Endothelial cell of umbilical vein (primary cell): ENCODE measurements at regions not wholly inside any gene's neighbourhood (a gene's known extent, or its start where the extent isn't known, plus 50 kb on each side); places are given as distances from the start of the nearest gene placed in this dataset.

ENCODE experiments used
- BruUV-seq: library from RNA; stranded (reverse); fragments of 400-500 nt; replicated peaks from 2 replicates; lab custom pipeline; 2021; lab: Mats Ljungman, UMichigan
- CTCF ChIA-PET: fragments of 300-600, 350-600 bp; sonication (Branson Sonifier 250); formaldehyde crosslinking; loops from one replicate; lab custom pipeline; 2021; ENCODE audit warnings: antibody characterized with exemption, inconsistent platforms; lab: Charles Lee
- POLR2A ChIA-PET: fragments of 300-600, 350-600 bp; sonication (Branson Sonifier 250); formaldehyde crosslinking; loops from one replicate; lab custom pipeline; 2021; ENCODE audit warnings: antibody characterized with exemption, inconsistent platforms; lab: Charles Lee
- DNase-seq: peaks from one replicate; pipeline ENCODE4 v3.0.0-alpha.2; 2011; ENCODE audit warnings: low read depth, low spot score
- FAIRE-seq: peaks from 2 replicates; lab custom pipeline; 2011; peaks lifted over from hg19 to GRCh38; lab: Jason Lieb, UNC
- H2AFZ ChIP-seq: 2 replicates; pipeline ENCODE4 v1.6.0; 2012; ENCODE audit warnings: low read depth, low read length, control low read depth, inconsistent platforms
- H3K27ac ChIP-seq: 2 replicates; pipeline ENCODE4 v1.5.1; 2011; ENCODE audit warnings: low read depth, mild to moderate bottlenecking, control low read depth, low read length, moderate library complexity; ENCODE audit not compliant: insufficient read depth
- H3K27me3 ChIP-seq, 2 experiments: 2 replicates each; pipeline versions ENCODE4 v1.6.0 to v1.6.1; 2011; ENCODE audit warnings: low read length in 2 of 2, mixed read lengths in 1 of 2; ENCODE audit not compliant: control insufficient read depth in 2 of 2, insufficient read depth in 2 of 2
- H3K36me3 ChIP-seq, 2 experiments: 2 replicates in 1 of 2; 3 replicates in 1 of 2; pipeline ENCODE4 v1.5.1; 2011; ENCODE audit warnings: low read length in 2 of 2, mild to moderate bottlenecking in 1 of 2, moderate library complexity in 1 of 2; ENCODE audit not compliant: control insufficient read depth in 2 of 2, insufficient read depth in 2 of 2; ENCODE audit errors: extremely low read depth in 1 of 2
- H3K4me1 ChIP-seq: 3 replicates; pipeline ENCODE4 v1.5.1; 2011; ENCODE audit warnings: mild to moderate bottlenecking, low read length; ENCODE audit not compliant: control insufficient read depth, insufficient read depth; ENCODE audit errors: extremely low read depth
- H3K4me2 ChIP-seq: 2 replicates; pipeline ENCODE4 v1.6.1; 2011; ENCODE audit warnings: low read length, control low read depth, mixed read lengths; ENCODE audit not compliant: insufficient read depth
- H3K4me3 ChIP-seq, 3 experiments: fragments of 200-600 bp in 1 of 3; sonication (generic), shearing (Covaris generic) in 1 of 3; replicated peaks in 1 of 3; 2 replicates each; pipeline ENCODE4 v1.5.1; 2011 to 2016; ENCODE audit warnings: control low read depth in 3 of 3, low read length in 3 of 3, mild to moderate bottlenecking in 2 of 3, inconsistent platforms in 1 of 3, low read depth in 1 of 3, moderate library complexity in 1 of 3; ENCODE audit not compliant: insufficient read depth in 1 of 3
- H3K79me2 ChIP-seq: 2 replicates; pipeline ENCODE4 v1.6.0; 2012; ENCODE audit warnings: low read length, inconsistent platforms; ENCODE audit not compliant: control insufficient read depth, insufficient read depth
- H3K9ac ChIP-seq: replicated peaks from 2 replicates; pipeline ENCODE3; 2011; ENCODE audit warnings: low read length, control low read depth; ENCODE audit not compliant: insufficient read depth; ENCODE audit errors: extremely low read depth
- H3K9me1 ChIP-seq: replicated peaks from 3 replicates; pipeline ENCODE4 v1.6.0; 2011; ENCODE audit warnings: mild to moderate bottlenecking, low read length; ENCODE audit not compliant: control insufficient read depth, insufficient read depth; ENCODE audit errors: extremely low read depth
- H3K9me3 ChIP-seq: replicated peaks from 2 replicates; pipeline ENCODE4 v1.5.1; 2012; ENCODE audit warnings: low read length, inconsistent platforms; ENCODE audit not compliant: control insufficient read depth, insufficient read depth
- H4K20me1 ChIP-seq: replicated peaks from 2 replicates; pipeline ENCODE3; 2011; ENCODE audit warnings: mild to moderate bottlenecking, low read length; ENCODE audit not compliant: control insufficient read depth, insufficient read depth; ENCODE audit errors: extremely low read depth
- EZH2 ChIP-seq: IDR thresholded peaks from 2 replicates; pipeline ENCODE4 v1.6.1; 2012; ENCODE audit warnings: borderline replicate concordance, low read depth, mild to moderate bottlenecking, moderate library complexity, low read length, inconsistent platforms; ENCODE audit not compliant: severe bottlenecking
- FOS ChIP-seq: IDR thresholded peaks from 2 replicates; pipeline ENCODE4 v1.6.1; 2011; ENCODE audit warnings: mild to moderate bottlenecking, low read length, moderate library complexity, borderline replicate concordance; ENCODE audit not compliant: insufficient read depth
- GATA2 ChIP-seq: IDR thresholded peaks from 2 replicates; pipeline ENCODE4 v1.7.0; 2011; ENCODE audit warnings: low read depth, mild to moderate bottlenecking, moderate library complexity, mixed read lengths, low read length; ENCODE audit not compliant: insufficient read length, insufficient read depth
- JUN ChIP-seq: IDR thresholded peaks from 2 replicates; pipeline ENCODE4 v1.6.1; 2011; ENCODE audit warnings: borderline replicate concordance, low read depth; ENCODE audit not compliant: insufficient read length, insufficient read depth
- MYC ChIP-seq: IDR thresholded peaks from one replicate; pipeline ENCODE4 v1.6.1; 2011; ENCODE audit warnings: mild to moderate bottlenecking, low read depth, low read length
- POLR2A ChIP-seq: IDR thresholded peaks from 2 replicates; pipeline ENCODE4 v1.6.1; 2012; ENCODE audit warnings: low read depth, mild to moderate bottlenecking, control low read depth, low read length
- POLR2AphosphoS5 ChIP-seq: IDR thresholded peaks from 2 replicates; pipeline ENCODE4 v1.6.1; 2012; ENCODE audit warnings: low read depth, mild to moderate bottlenecking, control low read depth, low read length, moderate library complexity; ENCODE audit not compliant: insufficient read depth
- dilution Hi-C: fragments of 300-500 bp; cut with MboI; formaldehyde crosslinking; loops from one replicate; pipeline ENCODE4 v1.15.0; 2019; ENCODE audit warnings: low sequenced_read_pairs; ENCODE audit not compliant: extremely low pct_ligation_motif_present
- intact Hi-C: fragments of 100-400 bp; cut with micrococcal nuclease; formaldehyde crosslinking; loops from one replicate; pipeline ENCODE4 v1.10.0; 2022
- TF ChIP-seq, protein P1 (sequence below), 2 donors: IDR thresholded peaks; 1 replicate in 1 of 2; 2 replicates in 1 of 2; pipeline ENCODE4 v1.5.1; 2011; ENCODE audit warnings: low read length in 2 of 2, mild to moderate bottlenecking in 2 of 2, moderate library complexity in 2 of 2, control low read depth in 1 of 2, inconsistent platforms in 1 of 2, low read depth in 1 of 2; ENCODE audit not compliant: insufficient read depth in 1 of 2; ENCODE audit errors: extremely low read depth in 1 of 2
- TF ChIP-seq, protein P2 (sequence below): IDR thresholded peaks from 2 replicates; pipeline ENCODE4 v1.6.1; 2011; ENCODE audit not compliant: insufficient read depth, insufficient read length

DNA sequence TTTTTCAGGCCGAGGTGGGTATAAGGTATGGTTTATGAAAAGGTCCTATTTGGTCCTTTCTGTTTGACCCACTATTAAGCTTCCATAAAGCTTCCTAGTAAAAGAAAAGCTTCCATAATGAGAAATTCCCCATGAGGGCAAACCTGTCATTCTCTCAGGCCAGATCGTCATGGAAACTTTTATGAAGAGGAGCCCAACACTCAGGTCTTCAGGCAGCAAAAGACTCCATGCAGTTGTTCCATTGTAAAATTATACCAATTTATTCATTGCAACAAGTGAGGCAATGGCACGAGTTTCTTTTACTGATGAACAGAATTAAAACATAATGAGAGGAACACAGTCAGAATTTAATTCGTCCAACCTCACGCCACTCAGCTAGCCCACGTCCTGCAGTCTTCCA is 188.6 kb downstream of the MTERF1 start:
- FAIRE-seq (no peak), DNase-seq (no peak)
- Histone ChIP-seq H2AFZ (no peak overlapping the region), H3K9me1 (no peaks in the 10 kb centered on the region), H3K4me2 (no peak overlapping the region), H3K9ac (no peak overlapping the region), H3K36me3 (no peaks in the 10 kb centered on the region), H3K4me3 (no peak overlapping the region), H4K20me1 (no peaks in the 10 kb centered on the region), H3K27me3 (no peaks in the 10 kb centered on the region), H3K79me2 (no peaks in the 10 kb centered on the region), H3K9me3 (no peaks in the 10 kb centered on the region), H3K27ac (no peak overlapping the region), H3K4me1 (no peaks in the 10 kb centered on the region)
- CTCF ChIA-PET = interaction anchor here (1.0 to 1.4 kb wide), 2 partner anchors 25 to 817 kb away, joined by 3 read pairs; no protein-coding TSS in a partner anchor
- dilution Hi-C loops = no loop called here
- TF ChIP-seq POLR2AphosphoS5 = no peak
- TF ChIP-seq, protein P1, sequence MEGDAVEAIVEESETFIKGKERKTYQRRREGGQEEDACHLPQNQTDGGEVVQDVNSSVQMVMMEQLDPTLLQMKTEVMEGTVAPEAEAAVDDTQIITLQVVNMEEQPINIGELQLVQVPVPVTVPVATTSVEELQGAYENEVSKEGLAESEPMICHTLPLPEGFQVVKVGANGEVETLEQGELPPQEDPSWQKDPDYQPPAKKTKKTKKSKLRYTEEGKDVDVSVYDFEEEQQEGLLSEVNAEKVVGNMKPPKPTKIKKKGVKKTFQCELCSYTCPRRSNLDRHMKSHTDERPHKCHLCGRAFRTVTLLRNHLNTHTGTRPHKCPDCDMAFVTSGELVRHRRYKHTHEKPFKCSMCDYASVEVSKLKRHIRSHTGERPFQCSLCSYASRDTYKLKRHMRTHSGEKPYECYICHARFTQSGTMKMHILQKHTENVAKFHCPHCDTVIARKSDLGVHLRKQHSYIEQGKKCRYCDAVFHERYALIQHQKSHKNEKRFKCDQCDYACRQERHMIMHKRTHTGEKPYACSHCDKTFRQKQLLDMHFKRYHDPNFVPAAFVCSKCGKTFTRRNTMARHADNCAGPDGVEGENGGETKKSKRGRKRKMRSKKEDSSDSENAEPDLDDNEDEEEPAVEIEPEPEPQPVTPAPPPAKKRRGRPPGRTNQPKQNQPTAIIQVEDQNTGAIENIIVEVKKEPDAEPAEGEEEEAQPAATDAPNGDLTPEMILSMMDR (IDR thresholded peaks at IDR 0.05; ENCODE audit: extremely low read depth in 1 of 2, insufficient read depth in 1 of 2, low read depth in 1 of 2, low read length in 2 of 2) = no peak
- TF ChIP-seq GATA2 = no peak
- TF ChIP-seq, protein P2, sequence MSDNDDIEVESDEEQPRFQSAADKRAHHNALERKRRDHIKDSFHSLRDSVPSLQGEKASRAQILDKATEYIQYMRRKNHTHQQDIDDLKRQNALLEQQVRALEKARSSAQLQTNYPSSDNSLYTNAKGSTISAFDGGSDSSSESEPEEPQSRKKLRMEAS = no peak
- no peak for TF ChIP-seq EZH2
- no peak for TF ChIP-seq FOS
- no peak for TF ChIP-seq POLR2A
- no peak for TF ChIP-seq MYC
- TF ChIP-seq JUN = no peak
- POLR2A ChIA-PET = no interaction called here
- no TSS peak for BruUV-seq
- intact Hi-C loops = loop anchor here (10.0 kb wide), 1 partner anchor 63 kb away; no protein-coding TSS in a partner anchor
